ENCODE measurements at regions not wholly inside any gene's neighbourhood (a gene's known extent, or its start where the extent isn't known, plus 50 kb on each side); places are given as distances from the start of the nearest gene placed in this dataset.

GRCh38 chr4:153068751-153069150, 132.6 kb downstream of the FHDC1 start:
- no peak for TF ChIP-seq CTCF (IDR thresholded peaks at IDR 0.05)
- no peak for TF ChIP-seq POLR2AphosphoS5 (IDR thresholded peaks at IDR 0.05)

Data from upper lobe of left lung (tissue), 4 donors.